PC-3 (cell line): ENCODE measurements at regions not wholly inside any gene's neighbourhood (a gene's known extent, or its start where the extent isn't known, plus 50 kb on each side); places are given as distances from the start of the nearest gene placed in this dataset.

ENCODE experiments used
- ATAC-seq: fragments of 200-7000 bp; cut with Tn5 transposase; 2 replicates; pipeline ENCODE4 v1.9.1; 2020; ENCODE audit warnings: mild to moderate bottlenecking, moderate library complexity
- BruUV-seq: library from RNA; stranded (reverse); fragments of 400-500 nt; replicated peaks from 2 replicates; lab custom pipeline; 2021; lab: Mats Ljungman, UMichigan
- CTCF ChIA-PET: fragments of 300-600 bp; sonication (Branson Sonifier 250); formaldehyde crosslinking; loops from one replicate; lab custom pipeline; 2022; ENCODE audit warnings: antibody characterized with exemption; lab: Charles Lee
- POLR2A ChIA-PET: fragments of 300-600 bp; sonication (Branson Sonifier 250); formaldehyde crosslinking; loops from one replicate; lab custom pipeline; 2022; ENCODE audit warnings: antibody characterized with exemption; ENCODE audit not compliant: unreplicated experiment; lab: Charles Lee
- DNase-seq: peaks from one replicate; pipeline ENCODE4 v3.0.0-alpha.2; 2015
- H2AFZ ChIP-seq: fragments of 300-600 bp; sonication (generic); 2 replicates; pipeline ENCODE4 v1.6.0; 2016; ENCODE audit warnings: antibody characterized with exemption, low read length
- H3F3A ChIP-seq: fragments of 300-600 bp; sonication (generic); one replicate; pipeline ENCODE4 v1.6.0; 2017; ENCODE audit warnings: antibody characterized with exemption, low read length, control low read depth, mild to moderate bottlenecking; ENCODE audit not compliant: unreplicated experiment
- H3K27ac ChIP-seq: fragments of 300-600 bp; sonication (generic); 2 replicates; pipeline ENCODE4 v1.5.1; 2016; ENCODE audit warnings: mild to moderate bottlenecking, low read length
- H3K27me3 ChIP-seq: fragments of 300-600 bp; sonication (generic); 2 replicates; pipeline ENCODE4 v1.6.1; 2016; ENCODE audit warnings: low read length, mixed read lengths
- H3K36me3 ChIP-seq: fragments of 300-600 bp; sonication (generic); 2 replicates; pipeline ENCODE4 v1.6.1; 2016; ENCODE audit warnings: low read depth, mixed run types, low read length, mixed read lengths
- H3K4me1 ChIP-seq: fragments of 300-600 bp; sonication (generic); 2 replicates; pipeline ENCODE4 v1.5.1; 2016; ENCODE audit warnings: low read length; ENCODE audit not compliant: insufficient read depth
- H3K4me2 ChIP-seq: fragments of 300-600 bp; sonication (generic); 2 replicates; pipeline ENCODE4 v1.6.0; 2016; ENCODE audit warnings: low read length
- H3K4me3 ChIP-seq: fragments of 300-600 bp; sonication (generic); 2 replicates; pipeline ENCODE4 v1.5.1; 2016; ENCODE audit warnings: mild to moderate bottlenecking, low read length, mixed read lengths
- H3K79me2 ChIP-seq: fragments of 300-600 bp; sonication (generic); 2 replicates; pipeline ENCODE4 v1.6.1; 2017; ENCODE audit warnings: low read length, mixed read lengths
- H3K9ac ChIP-seq: fragments of 300-600 bp; sonication (generic); 2 replicates; pipeline ENCODE4 v1.6.0; 2016; ENCODE audit warnings: mild to moderate bottlenecking, low read length
- H3K9me2 ChIP-seq: fragments of 300-600 bp; sonication (generic); replicated peaks from 2 replicates; pipeline ENCODE4 v1.6.1; 2016; ENCODE audit warnings: mixed run types, low read length, mixed read lengths
- H3K9me3 ChIP-seq: fragments of 300-600 bp; sonication (generic); 2 replicates; pipeline ENCODE4 v1.6.1; 2016; ENCODE audit warnings: low read length, mixed read lengths
- H4K20me1 ChIP-seq: fragments of 300-600 bp; sonication (generic); 2 replicates; pipeline ENCODE4 v1.6.1; 2016; ENCODE audit warnings: low read length, mixed read lengths
- CTCF ChIP-seq: fragments of 300-600 bp; sonication (generic); conservative IDR thresholded peaks from 2 replicates; pipeline ENCODE4 v1.5.1; 2017; ENCODE audit warnings: antibody characterized with exemption, low read depth, mild to moderate bottlenecking, low read length
- EZH2 ChIP-seq: fragments of 300-600 bp; sonication (generic); IDR thresholded peaks from one replicate; pipeline ENCODE4 v1.6.1; 2017; ENCODE audit warnings: antibody characterized with exemption, mild to moderate bottlenecking, low read length; ENCODE audit not compliant: unreplicated experiment
- EZH2phosphoT487 ChIP-seq: fragments of 300-600 bp; sonication (generic); IDR thresholded peaks from 2 replicates; pipeline ENCODE4 v1.6.1; 2018; ENCODE audit warnings: mild to moderate bottlenecking, antibody characterized with exemption, low read length, borderline replicate concordance
- intact Hi-C: fragments of 100-400 bp; cut with micrococcal nuclease; formaldehyde crosslinking; loops from 2 replicates; pipeline ENCODE4 v1.9.0; 2023

- Histone ChIP-seq H3K27me3 (0 out of 2 replicates have a peak, but pooled peaks cover 8% of the 10 kb centered on the region), H3K4me3 (no peak overlapping the region), H3K27ac (no peak overlapping the region), H3K9me2 (no peaks in the 10 kb centered on the region), H3K36me3 (no peaks in the 10 kb centered on the region), H3F3A (no peaks in the 10 kb centered on the region), H3K9me3 (no peaks in the 10 kb centered on the region), H3K4me2 (no peak overlapping the region), H3K4me1 (no peaks in the 10 kb centered on the region), H3K79me2 (no peaks in the 10 kb centered on the region), H4K20me1 (no peaks in the 10 kb centered on the region), H2AFZ (no peak overlapping the region), H3K9ac (no peak overlapping the region)
- ChIA-PET CTCF (no interaction called here), POLR2A (no interaction called here)
- DNase-seq = no peak
- ATAC-seq = no peak
- intact Hi-C loops = no loop called here
- TF ChIP-seq EZH2phosphoT487 (no peak), CTCF (no peak), EZH2 (no peak)
- BruUV-seq = no TSS peak
Observed at GRCh38 chr12:124105546-124105945, 132.5 kb downstream of the ZNF664 start.

GRCh38 chr12:124107351-124107750, 134.3 kb downstream of the ZNF664 start:
- H3F3A ChIP-seq = no peaks in the 10 kb centered on the region
- no peak overlapping the region for H2AFZ ChIP-seq
- CTCF ChIA-PET = no interaction called here
- no peaks in the 10 kb centered on the region for H3K9me2 ChIP-seq
- no peak overlapping the region for H3K4me2 ChIP-seq
- no peaks in the 10 kb centered on the region for H3K4me1 ChIP-seq
- ATAC-seq (no peak), DNase-seq (no peak)
- no TSS peak for BruUV-seq
- no peak overlapping the region for H3K27ac ChIP-seq
- H3K27me3 ChIP-seq = peaks cover 13% of the 10 kb centered on the region; the same call in 1 of the 2 replicates
- no peaks in the 10 kb centered on the region for H3K36me3 ChIP-seq
- POLR2A ChIA-PET = no interaction called here
- no peaks in the 10 kb centered on the region for H3K79me2 ChIP-seq
- H4K20me1 ChIP-seq = no peaks in the 10 kb centered on the region
- no peak overlapping the region for H3K9ac ChIP-seq
- intact Hi-C loops = no loop called here
- H3K4me3 ChIP-seq = no peak overlapping the region
- no peaks in the 10 kb centered on the region for H3K9me3 ChIP-seq
- TF ChIP-seq EZH2phosphoT487 (no peak), CTCF (no peak), EZH2 (no peak)

- H3K9me2 ChIP-seq = no peaks in the 10 kb centered on the region
- H3K36me3 ChIP-seq = no peaks in the 10 kb centered on the region
- H3F3A ChIP-seq = no peaks in the 10 kb centered on the region
- BruUV-seq = no TSS peak
- H3K4me3 ChIP-seq = no peak overlapping the region
- ChIA-PET POLR2A (no interaction called here), CTCF (no interaction called here)
- no peaks in the 10 kb centered on the region for H3K4me1 ChIP-seq
- intact Hi-C loops = no loop called here
- no peaks in the 10 kb centered on the region for H4K20me1 ChIP-seq
- no peak overlapping the region for H3K27ac ChIP-seq
- no peaks in the 10 kb centered on the region for H3K79me2 ChIP-seq
- ATAC-seq = peak; percentile 33; the same call in 1 of the 2 replicates
- no peak for TF ChIP-seq EZH2phosphoT487
- TF ChIP-seq CTCF = no peak
- no peak for TF ChIP-seq EZH2
- DNase-seq = peak; percentile 45
- H3K9me3 ChIP-seq = no peaks in the 10 kb centered on the region
- no peak overlapping the region for H3K9ac ChIP-seq
- no peak overlapping the region for H3K4me2 ChIP-seq
- peaks cover 16% of the 10 kb centered on the region for H3K27me3 ChIP-seq
- H2AFZ ChIP-seq = peak overlapping the region; percentile 47; the same call in 1 of the 2 replicates
Observed at GRCh38 chr12:124109760-124110159, 136.7 kb downstream of the ZNF664 start.
